ENCODE measurements at regions not wholly inside any gene's neighbourhood (a gene's known extent, or its start where the extent isn't known, plus 50 kb on each side); places are given as distances from the start of the nearest gene placed in this dataset.
A peak's percentile ranks its signal among the peaks of the same experiment; 100 is the strongest.

DNA sequence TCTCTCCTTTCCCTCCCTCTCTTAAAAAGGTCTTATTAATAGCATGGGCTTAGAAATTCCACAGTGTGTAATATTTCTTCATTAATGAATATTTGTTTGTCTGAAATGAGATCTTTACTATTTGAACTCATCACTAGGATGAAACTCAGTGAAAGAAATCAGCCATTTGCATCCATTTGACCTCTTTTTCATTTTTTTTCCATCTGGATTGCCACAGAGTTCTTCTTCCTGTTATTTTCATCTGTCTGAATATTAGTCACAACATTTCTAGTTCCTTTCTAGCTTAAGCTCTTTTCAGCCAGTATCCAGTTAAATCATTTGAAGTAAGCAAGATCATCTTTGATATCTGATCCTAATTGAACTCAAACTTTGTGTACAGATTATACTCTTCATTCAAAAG lies 69.2 kb upstream of the PLS3 start:
- DNase-seq (ENCODE audit: low spot score) = no peak

DNA sequence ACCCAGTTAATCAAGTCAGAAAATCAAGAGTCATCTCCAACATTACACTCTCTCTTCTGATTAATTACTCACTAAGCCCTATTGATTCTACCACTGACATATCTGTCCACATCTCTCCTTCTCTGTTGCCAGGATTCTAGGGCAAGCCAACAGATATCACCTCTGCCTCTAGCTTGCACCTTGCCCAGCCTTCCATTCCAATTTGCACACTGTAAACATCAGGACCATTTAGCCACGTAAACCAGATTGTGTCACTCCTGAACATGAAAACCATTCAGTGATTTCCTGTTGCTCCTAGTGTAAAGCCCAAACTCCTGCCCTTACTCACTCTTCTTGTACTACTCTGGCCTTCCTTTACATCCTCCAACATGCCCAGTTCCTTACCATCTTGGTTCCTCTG lies 68.0 kb upstream of the PLS3 start:
- no peak for DNase-seq (ENCODE audit: low spot score)

DNA sequence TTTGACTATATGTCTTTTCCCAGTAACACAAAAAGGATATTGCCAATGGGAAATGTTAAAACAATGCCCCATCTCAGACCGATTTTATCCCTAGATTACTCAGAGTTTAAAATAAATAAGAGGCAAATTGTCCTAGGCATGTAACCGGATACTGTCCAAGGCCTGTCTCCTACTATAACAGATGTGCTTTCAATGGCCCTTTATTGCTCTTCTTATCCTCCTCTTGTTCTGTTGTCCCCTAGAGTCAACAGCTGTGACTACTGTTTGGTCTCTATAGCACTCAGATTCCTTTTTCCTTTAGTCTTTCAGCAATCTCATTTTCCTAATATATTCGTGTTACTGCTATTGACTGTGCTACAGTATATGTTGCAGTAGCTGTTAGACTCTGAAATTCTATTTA lies 66.8 kb upstream of the PLS3 start:
- DNase-seq (ENCODE audit: low spot score) = no peak

DNA sequence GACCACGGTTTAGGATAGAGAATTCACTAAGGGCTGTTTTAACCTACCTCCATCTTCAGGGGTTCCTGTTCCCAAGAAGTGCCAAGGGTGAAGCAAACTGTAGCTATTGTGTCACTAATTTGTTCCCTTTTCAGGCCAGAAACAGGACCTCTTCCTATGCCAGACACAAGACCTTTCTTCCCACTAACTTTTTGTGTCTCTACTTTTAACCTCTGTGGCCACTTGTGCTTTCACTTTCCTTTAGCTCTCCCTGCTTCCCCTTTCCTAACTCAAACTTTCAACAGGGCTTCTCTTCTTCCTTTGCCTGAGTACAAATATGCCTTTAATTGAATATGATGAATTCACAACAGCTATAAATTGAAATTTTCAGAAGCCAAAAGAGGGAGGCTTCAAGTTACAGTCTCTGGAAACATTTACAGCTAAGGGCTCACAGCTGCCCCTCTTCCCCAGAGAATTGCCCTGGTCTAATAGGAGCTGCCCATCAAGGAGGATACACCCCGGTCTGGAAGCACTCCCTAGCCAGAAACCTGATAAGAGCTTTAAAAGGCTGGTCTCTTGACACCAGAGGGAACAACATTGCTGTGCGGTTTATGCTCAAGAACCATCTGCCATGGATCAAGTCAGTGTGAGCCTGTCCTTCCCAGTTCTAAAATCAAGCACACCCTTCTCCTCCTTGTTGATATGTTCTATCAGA lies 61.7 kb upstream of the PLS3 start:
- peak; percentile 1 for DNase-seq (ENCODE audit: low spot score)

DNA sequence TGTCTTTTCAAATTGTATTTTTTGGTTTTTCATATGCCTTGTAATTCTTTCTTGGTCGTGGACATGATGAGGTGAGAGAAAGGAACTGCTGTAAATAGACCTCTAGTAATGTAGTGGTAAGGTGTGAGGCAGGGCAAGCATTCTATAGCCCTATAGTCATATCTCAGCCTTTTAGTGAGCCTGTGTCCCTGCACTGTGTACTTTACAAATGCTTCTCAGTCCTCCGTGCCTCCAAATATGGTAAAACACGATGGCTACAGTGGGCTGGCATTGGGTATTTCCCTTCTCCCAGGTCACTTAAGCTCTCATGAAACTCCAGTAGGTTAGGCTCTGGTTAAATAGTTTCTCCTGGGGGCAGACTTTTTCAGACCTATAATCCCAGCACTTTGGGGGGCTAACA lies 57.9 kb upstream of the PLS3 start:
- no peak for DNase-seq (ENCODE audit: low spot score)

DNA sequence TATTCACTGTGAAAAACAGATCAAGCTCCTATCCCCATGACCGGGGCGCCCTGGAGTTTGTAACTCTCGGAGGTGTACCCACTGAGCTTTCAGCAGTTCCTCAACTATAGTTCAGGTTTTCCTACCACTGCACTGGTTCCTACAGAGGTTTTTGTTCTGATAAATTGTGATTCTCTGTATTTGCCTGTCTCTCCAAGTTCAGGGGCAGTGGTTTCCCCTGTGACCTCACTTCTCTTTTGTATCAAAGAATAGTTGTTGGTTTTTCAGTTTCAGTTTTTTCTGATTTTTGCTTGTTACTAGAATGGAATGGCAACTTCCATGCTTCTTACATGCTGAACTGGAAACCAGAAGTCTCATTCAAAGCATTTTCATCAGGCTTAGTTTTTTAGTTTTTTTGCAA lies 56.8 kb upstream of the PLS3 start:
- DNase-seq (ENCODE audit: low spot score) = no peak
